H9 (cell line): ENCODE measurements at regions not wholly inside any gene's neighbourhood (a gene's known extent, or its start where the extent isn't known, plus 50 kb on each side); places are given as distances from the start of the nearest gene placed in this dataset.

ENCODE experiments used
- DNase-seq: peaks from one replicate; pipeline ENCODE4 v3.0.0-alpha.2; 2017
- H2AFZ ChIP-seq: one replicate; pipeline ENCODE4 v1.6.1; 2013; ENCODE audit warnings: mild to moderate bottlenecking, low read length, control low read depth, moderate library complexity
- H2AK5ac ChIP-seq: 2 replicates; pipeline ENCODE4 v1.6.1; 2013; ENCODE audit warnings: low read length, control low read depth, mixed read lengths; ENCODE audit not compliant: insufficient read length
- H2BK120ac ChIP-seq: one replicate; pipeline ENCODE4 v1.6.1; 2013; ENCODE audit warnings: low read depth, mild to moderate bottlenecking, low read length, control low read depth, inconsistent platforms; ENCODE audit not compliant: poor library complexity, severe bottlenecking
- H2BK12ac ChIP-seq: 2 replicates; pipeline ENCODE4 v1.6.1; 2013; ENCODE audit warnings: low read length, control low read depth, mixed read lengths, low read depth; ENCODE audit not compliant: insufficient read length
- H2BK15ac ChIP-seq: 2 replicates; pipeline ENCODE4 v1.6.1; 2013; ENCODE audit warnings: low read depth, low read length, control low read depth
- H2BK20ac ChIP-seq: one replicate; pipeline ENCODE4 v1.6.1; 2013; ENCODE audit warnings: low read depth, mild to moderate bottlenecking, low read length, control low read depth, inconsistent platforms; ENCODE audit not compliant: poor library complexity, severe bottlenecking
- H2BK5ac ChIP-seq: 2 replicates; pipeline ENCODE4 v1.6.1; 2013; ENCODE audit warnings: low read length, control low read depth, mixed read lengths; ENCODE audit not compliant: insufficient read length
- H3K14ac ChIP-seq: 2 replicates; pipeline ENCODE4 v1.6.1; 2013; ENCODE audit warnings: low read length, control low read depth; ENCODE audit not compliant: insufficient read depth
- H3K18ac ChIP-seq: 2 replicates; pipeline ENCODE4 v1.6.1; 2013; ENCODE audit warnings: low read depth, mild to moderate bottlenecking, mixed read lengths, low read length, control low read depth; ENCODE audit not compliant: insufficient read length
- H3K23ac ChIP-seq: 2 replicates; pipeline ENCODE4 v1.6.1; 2013; ENCODE audit warnings: low read length, control low read depth, mixed read lengths, low read depth; ENCODE audit not compliant: insufficient read length
- H3K23me2 ChIP-seq: 2 replicates; pipeline ENCODE4 v1.6.1; 2013; ENCODE audit warnings: low read depth, mild to moderate bottlenecking, mixed read lengths, low read length, control low read depth; ENCODE audit not compliant: insufficient read length, poor library complexity, severe bottlenecking
- H3K27ac ChIP-seq: 2 replicates; pipeline ENCODE4 v1.5.1; 2013; ENCODE audit warnings: low read length, control low read depth, mixed read lengths, low read depth; ENCODE audit not compliant: insufficient read length
- H3K27me3 ChIP-seq: 2 replicates; pipeline ENCODE4 v1.6.1; 2013; ENCODE audit warnings: low read length, control low read depth, inconsistent platforms; ENCODE audit not compliant: insufficient read depth
- H3K4ac ChIP-seq: 2 replicates; pipeline ENCODE4 v1.6.1; 2013; ENCODE audit warnings: low read depth, mild to moderate bottlenecking, control low read depth, inconsistent platforms, low read length, moderate library complexity
- H3K4me1 ChIP-seq: 2 replicates; pipeline ENCODE4 v1.6.1; 2013; ENCODE audit warnings: low read length, control low read depth, inconsistent platforms; ENCODE audit not compliant: insufficient read depth
- H3K4me2 ChIP-seq: 2 replicates; pipeline ENCODE4 v1.6.1; 2013; ENCODE audit warnings: low read length, control low read depth, mixed read lengths; ENCODE audit not compliant: insufficient read length, insufficient read depth
- H3K56ac ChIP-seq: 2 replicates; pipeline ENCODE4 v1.6.1; 2013; ENCODE audit warnings: low read depth, mild to moderate bottlenecking, mixed read lengths, low read length, control low read depth; ENCODE audit not compliant: insufficient read length
- H3K79me1 ChIP-seq: 2 replicates; pipeline ENCODE4 v1.6.1; 2013; ENCODE audit warnings: low read depth, mild to moderate bottlenecking, moderate library complexity, low read length, control low read depth, inconsistent platforms; ENCODE audit not compliant: insufficient read depth, poor library complexity, severe bottlenecking
- H3K79me2 ChIP-seq: 2 replicates; pipeline ENCODE4 v1.6.1; 2013; ENCODE audit warnings: low read length, control low read depth, inconsistent platforms; ENCODE audit not compliant: insufficient read depth
- H3K9ac ChIP-seq: 2 replicates; pipeline ENCODE4 v1.6.1; 2013; ENCODE audit warnings: low read length, control low read depth, mixed read lengths; ENCODE audit not compliant: insufficient read length; ENCODE audit errors: extremely low read depth
- H3K9me3 ChIP-seq: one replicate; pipeline ENCODE4 v1.6.1; 2013; ENCODE audit warnings: low read depth, low read length, inconsistent platforms; ENCODE audit not compliant: control insufficient read depth
- H3T11ph ChIP-seq: one replicate; pipeline ENCODE4 v1.6.1; 2013; ENCODE audit warnings: mild to moderate bottlenecking, low read length, control low read depth, inconsistent platforms
- H4K20me1 ChIP-seq: one replicate; pipeline ENCODE4 v1.6.1; 2013; ENCODE audit not compliant: control insufficient read depth, insufficient read length, insufficient read depth
- H4K5ac ChIP-seq: 2 replicates; pipeline ENCODE4 v1.6.1; 2013; ENCODE audit warnings: low read depth, mild to moderate bottlenecking, mixed read lengths, low read length, control low read depth; ENCODE audit not compliant: insufficient read length
- H4K8ac ChIP-seq: replicated peaks from 2 replicates; pipeline ENCODE4 v1.6.1; 2013; ENCODE audit warnings: low read length, control low read depth, mixed read lengths, low read depth; ENCODE audit not compliant: insufficient read length
- H4K91ac ChIP-seq: 2 replicates; pipeline ENCODE4 v1.6.1; 2013; ENCODE audit warnings: low read depth, mild to moderate bottlenecking, moderate library complexity, mixed read lengths, low read length, control low read depth; ENCODE audit not compliant: insufficient read length
- H3K27ac Mint-ChIP-seq, 3 experiments: 2 replicates in 2 of 3; 3 replicates in 1 of 3; pipeline ENCODE4 v1.8.0; 2020 to 2021; ENCODE audit warnings: mixed read lengths in 3 of 3, mild to moderate bottlenecking in 1 of 3, moderate library complexity in 1 of 3
- H3K27me3 Mint-ChIP-seq: 2 replicates; pipeline ENCODE4 v1.8.0; 2021; ENCODE audit warnings: low read depth, mild to moderate bottlenecking, moderate library complexity, mixed read lengths
- H3K36me3 Mint-ChIP-seq, 3 experiments: 2 replicates in 2 of 3; 3 replicates in 1 of 3; pipeline ENCODE4 v1.8.0; 2020 to 2021; ENCODE audit warnings: low read depth in 3 of 3, mixed read lengths in 3 of 3; ENCODE audit not compliant: insufficient read depth in 1 of 3
- H3K4me1 Mint-ChIP-seq, 2 experiments: 2 replicates each; pipeline ENCODE4 v1.8.0; 2020; ENCODE audit warnings: mixed read lengths in 2 of 2
- H3K4me3 Mint-ChIP-seq, 2 experiments: 2 replicates in 1 of 2; 3 replicates in 1 of 2; pipeline ENCODE4 v1.8.0; 2020 to 2021; ENCODE audit warnings: mild to moderate bottlenecking in 2 of 2, mixed read lengths in 2 of 2, moderate library complexity in 1 of 2
- H3K9me3 Mint-ChIP-seq, 2 experiments: 2 replicates in 1 of 2; 3 replicates in 1 of 2; pipeline ENCODE4 v1.8.0; 2020; ENCODE audit warnings: mild to moderate bottlenecking in 2 of 2, mixed read lengths in 2 of 2, moderate library complexity in 1 of 2
- CTCF ChIP-seq: fragments of 200-600 bp; sonication (generic); conservative IDR thresholded peaks from 3 replicates; pipeline ENCODE4 v1.8.0; 2021; ENCODE audit warnings: antibody characterized with exemption, mild to moderate bottlenecking

- Mint-ChIP-seq H3K27me3 (no peaks in the 10 kb centered on the region), H3K36me3 (no peaks in the 10 kb centered on the region), H3K4me1 (peaks cover 6 to 9% of the 10 kb centered on the region in 2 experiments; a peak in 3 of 4 replicates), H3K4me3 (no peak overlapping the region), H3K9me3 (no peaks in the 10 kb centered on the region), H3K27ac (no peak overlapping the region)
- Histone ChIP-seq H3K56ac (no peak overlapping the region), H2BK12ac (no peak overlapping the region), H3K4ac (no peak overlapping the region), H3K4me1 (no peaks in the 10 kb centered on the region), H3T11ph (no peak overlapping the region), H3K27ac (no peak overlapping the region), H2AK5ac (no peak overlapping the region), H2BK120ac (no peak overlapping the region), H2BK15ac (no peak overlapping the region), H4K91ac (no peak overlapping the region), H3K9me3 (no peaks in the 10 kb centered on the region), H2AFZ (no peak overlapping the region), H4K8ac (no peak overlapping the region), H3K79me1 (no peaks in the 10 kb centered on the region), H4K20me1 (no peaks in the 10 kb centered on the region), H4K5ac (no peak overlapping the region), H3K27me3 (no peaks in the 10 kb centered on the region), H3K79me2 (no peaks in the 10 kb centered on the region), H3K23ac (no peak overlapping the region), H3K23me2 (no peaks in the 10 kb centered on the region), H3K9ac (no peak overlapping the region), H3K4me2 (no peak overlapping the region), H2BK5ac (no peak overlapping the region), H3K14ac (no peak overlapping the region), H3K18ac (no peak overlapping the region), H2BK20ac (no peak overlapping the region)
- no peak for DNase-seq
- TF ChIP-seq CTCF, result no peak
Measured at GRCh38 chr1:82045221-82045620, 244.5 kb downstream of the ADGRL2 start.
